ENCODE measurements at regions not wholly inside any gene's neighbourhood (a gene's known extent, or its start where the extent isn't known, plus 50 kb on each side); places are given as distances from the start of the nearest gene placed in this dataset.

GRCh38 chr15:47351501-47351900 is 365.8 kb upstream of the SEMA6D start:
- no peaks in the 10 kb centered on the region for H3K27me3 ChIP-seq
- H3K36me3 ChIP-seq, result no peaks in the 10 kb centered on the region
- no peaks in the 10 kb centered on the region for H3K4me1 ChIP-seq
- no peak for TF ChIP-seq CTCF (IDR thresholded peaks at IDR 0.05)
- no peak for DNase-seq
- no peaks in the 10 kb centered on the region for H3K9me3 ChIP-seq
- H3K27ac ChIP-seq, result no peak overlapping the region
- intact Hi-C loops (cut with DNase I), result no loop called here
- H3K4me3 ChIP-seq, result no peak overlapping the region
- H3K9ac ChIP-seq (ENCODE audit: low read depth in 2 of 2, low read length in 2 of 2), result no peak overlapping the region

GRCh38 chr15:47352217-47352616 is 365.1 kb upstream of the SEMA6D start:
- TF ChIP-seq CTCF (IDR thresholded peaks at IDR 0.05), result no peak
- Histone ChIP-seq H3K27me3 (no peaks in the 10 kb centered on the region), H3K27ac (no peak overlapping the region), H3K4me3 (no peak overlapping the region), H3K36me3 (no peaks in the 10 kb centered on the region), H3K4me1 (no peaks in the 10 kb centered on the region), H3K9ac (ENCODE audit: low read depth in 2 of 2, low read length in 2 of 2) (no peak overlapping the region), H3K9me3 (no peaks in the 10 kb centered on the region)
- intact Hi-C loops (cut with DNase I), result no loop called here
- no peak for DNase-seq

- TF ChIP-seq CTCF (IDR thresholded peaks at IDR 0.05), result no peak
- Histone ChIP-seq H3K36me3 (no peaks in the 10 kb centered on the region), H3K4me1 (no peaks in the 10 kb centered on the region), H3K27ac (no peak overlapping the region), H3K4me3 (no peak overlapping the region), H3K9me3 (no peaks in the 10 kb centered on the region), H3K9ac (ENCODE audit: low read depth in 2 of 2, low read length in 2 of 2) (no peak overlapping the region), H3K27me3 (no peaks in the 10 kb centered on the region)
- DNase-seq, result no peak
- intact Hi-C loops (cut with DNase I), result no loop called here
Observed at GRCh38 chr15:47355759-47356158, 361.5 kb upstream of the SEMA6D start.

- Histone ChIP-seq H3K9me3 (no peaks in the 10 kb centered on the region), H3K36me3 (no peaks in the 10 kb centered on the region), H3K4me3 (no peak overlapping the region), H3K4me1 (no peaks in the 10 kb centered on the region), H3K27ac (no peak overlapping the region), H3K9ac (ENCODE audit: low read depth in 2 of 2, low read length in 2 of 2) (no peak overlapping the region), H3K27me3 (no peaks in the 10 kb centered on the region)
- intact Hi-C loops (cut with DNase I), result no loop called here
- no peak for DNase-seq
- TF ChIP-seq CTCF (IDR thresholded peaks at IDR 0.05), result no peak
Observed at GRCh38 chr15:47356297-47356696, 361.0 kb upstream of the SEMA6D start.

GRCh38 chr15:47358876-47359275 is 358.4 kb upstream of the SEMA6D start:
- no peak for DNase-seq
- H3K9me3 ChIP-seq, result no peaks in the 10 kb centered on the region
- no peaks in the 10 kb centered on the region for H3K4me1 ChIP-seq
- no peak for TF ChIP-seq CTCF (IDR thresholded peaks at IDR 0.05)
- no peak overlapping the region for H3K27ac ChIP-seq
- H3K4me3 ChIP-seq, result no peak overlapping the region
- H3K27me3 ChIP-seq, result no peaks in the 10 kb centered on the region
- H3K36me3 ChIP-seq, result no peaks in the 10 kb centered on the region
- no peak overlapping the region for H3K9ac ChIP-seq (ENCODE audit: low read depth in 2 of 2, low read length in 2 of 2)
- intact Hi-C loops (cut with DNase I), result no loop called here

GRCh38 chr15:47360305-47360704 is 357.0 kb upstream of the SEMA6D start:
- no peaks in the 10 kb centered on the region for H3K9me3 ChIP-seq
- no peak for TF ChIP-seq CTCF (IDR thresholded peaks at IDR 0.05)
- no peak overlapping the region for H3K9ac ChIP-seq (ENCODE audit: low read depth in 2 of 2, low read length in 2 of 2)
- no peak for DNase-seq
- intact Hi-C loops (cut with DNase I), result no loop called here
- H3K36me3 ChIP-seq, result no peaks in the 10 kb centered on the region
- H3K4me3 ChIP-seq, result no peak overlapping the region
- H3K4me1 ChIP-seq, result no peaks in the 10 kb centered on the region
- no peak overlapping the region for H3K27ac ChIP-seq
- H3K27me3 ChIP-seq, result no peaks in the 10 kb centered on the region

Measured in colonic mucosa (tissue), 4 donors.